GM18498 (cell line): ENCODE measurements at regions not wholly inside any gene's neighbourhood (a gene's known extent, or its start where the extent isn't known, plus 50 kb on each side); places are given as distances from the start of the nearest gene placed in this dataset.
A peak's percentile ranks its signal among the peaks of the same experiment; 100 is the strongest.
"Not testable (repeated sequence)": the region's sequence is repeated elsewhere in the genome, so short reads cannot be mapped to it uniquely, and the experiment has no call there.

Source experiments
- ATAC-seq: cut with Tn5 transposase; IDR thresholded peaks from one replicate; pipeline ENCODE4 v1.9.1; 2021; ENCODE audit warnings: mild to moderate bottlenecking, moderate library complexity; ENCODE audit not compliant: unreplicated experiment

DNA sequence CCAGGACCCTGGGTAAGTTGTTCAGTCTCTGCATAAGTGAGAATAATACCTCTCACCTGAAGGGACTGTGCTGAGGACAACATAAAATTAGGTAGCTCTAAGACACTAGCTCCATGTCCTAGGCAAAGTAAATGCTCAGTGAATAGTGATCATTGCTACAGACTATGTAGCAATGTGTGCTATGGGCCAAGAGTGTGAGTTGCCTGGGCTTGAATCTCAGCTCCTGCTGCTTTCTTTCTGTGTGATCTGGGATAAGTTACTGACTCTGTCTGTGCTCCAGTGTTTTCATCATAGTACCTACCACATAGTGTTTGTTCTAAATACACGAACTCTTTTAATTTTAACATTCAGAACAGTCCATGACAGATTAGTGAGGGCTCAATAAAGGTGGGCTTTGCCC, 81.1 kb upstream of the MFGE8 start:
- no peak for ATAC-seq

DNA sequence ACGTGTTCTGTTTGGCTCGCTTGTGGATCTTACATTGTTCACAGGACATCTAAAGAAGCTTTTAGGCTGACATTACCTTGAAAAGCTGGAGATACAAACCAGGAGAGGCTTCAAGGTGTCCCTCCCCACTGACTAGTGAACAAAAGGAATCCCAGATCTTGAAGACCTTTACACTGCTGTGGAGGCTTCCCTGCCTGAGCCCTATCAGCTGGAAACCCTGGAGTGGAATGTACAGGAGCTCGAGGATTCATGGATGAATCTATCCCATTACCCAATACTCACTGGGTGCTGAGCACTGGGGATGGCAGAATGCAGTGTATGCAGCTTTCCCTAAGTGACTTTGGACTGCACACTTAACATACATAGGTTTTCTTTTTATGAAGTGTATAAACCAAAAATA, 82.3 kb upstream of the MFGE8 start:
- no peak for ATAC-seq

DNA sequence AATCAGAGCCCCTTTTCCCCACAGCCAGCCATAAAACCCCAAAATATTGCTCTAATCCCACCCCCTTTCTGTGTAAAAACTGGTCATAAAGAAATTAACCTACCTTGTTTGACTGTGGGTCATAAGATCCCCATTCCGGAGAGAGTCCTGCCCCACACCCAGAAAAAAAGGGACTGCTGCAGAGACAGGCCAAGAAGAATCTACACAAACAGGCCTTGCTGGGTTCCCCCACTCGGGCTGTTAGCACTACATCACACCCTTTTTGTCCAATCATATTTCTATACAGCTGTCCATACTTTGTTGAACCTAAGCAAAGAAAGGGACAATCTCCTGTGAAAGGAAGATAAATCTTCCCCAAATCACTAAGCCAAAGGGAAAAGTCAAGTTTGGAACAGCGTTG, 84.4 kb upstream of the MFGE8 start:
- no peak for ATAC-seq

DNA sequence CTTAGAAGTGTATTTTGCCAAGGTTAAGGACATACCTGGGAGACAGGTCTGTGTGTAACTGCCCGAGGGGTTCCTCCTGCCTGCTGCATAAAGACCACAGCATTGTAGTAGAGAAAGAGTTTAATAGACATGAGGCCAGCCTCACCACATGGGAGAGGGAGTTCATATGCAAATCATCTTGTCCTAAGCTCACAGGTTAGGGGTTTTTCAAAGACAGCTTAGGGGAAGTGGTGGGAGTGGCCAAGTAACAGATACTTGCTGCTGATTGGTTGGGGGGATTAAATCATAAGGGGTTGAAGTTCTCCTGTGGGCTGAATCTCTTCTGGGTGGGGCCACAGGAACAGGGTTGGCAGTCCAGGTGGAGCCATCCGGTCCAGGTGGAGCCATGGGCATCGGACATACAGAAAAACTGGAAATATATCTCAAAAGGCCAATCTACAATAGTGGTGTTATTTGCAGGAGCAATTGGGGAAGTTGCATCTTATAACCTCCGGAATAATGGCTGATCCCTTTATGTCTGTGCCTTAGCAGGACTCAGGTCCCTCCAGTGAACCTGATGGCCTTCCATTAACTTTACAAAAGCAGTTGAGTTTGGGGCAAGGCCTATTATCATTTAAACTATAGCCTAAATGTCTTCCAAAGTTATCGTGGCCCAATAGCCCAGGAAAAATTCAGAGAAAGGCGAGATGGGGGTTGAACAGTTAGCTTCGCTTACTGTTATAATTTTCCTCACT, 86.0 kb upstream of the MFGE8 start:
- ATAC-seq, result no peak

DNA sequence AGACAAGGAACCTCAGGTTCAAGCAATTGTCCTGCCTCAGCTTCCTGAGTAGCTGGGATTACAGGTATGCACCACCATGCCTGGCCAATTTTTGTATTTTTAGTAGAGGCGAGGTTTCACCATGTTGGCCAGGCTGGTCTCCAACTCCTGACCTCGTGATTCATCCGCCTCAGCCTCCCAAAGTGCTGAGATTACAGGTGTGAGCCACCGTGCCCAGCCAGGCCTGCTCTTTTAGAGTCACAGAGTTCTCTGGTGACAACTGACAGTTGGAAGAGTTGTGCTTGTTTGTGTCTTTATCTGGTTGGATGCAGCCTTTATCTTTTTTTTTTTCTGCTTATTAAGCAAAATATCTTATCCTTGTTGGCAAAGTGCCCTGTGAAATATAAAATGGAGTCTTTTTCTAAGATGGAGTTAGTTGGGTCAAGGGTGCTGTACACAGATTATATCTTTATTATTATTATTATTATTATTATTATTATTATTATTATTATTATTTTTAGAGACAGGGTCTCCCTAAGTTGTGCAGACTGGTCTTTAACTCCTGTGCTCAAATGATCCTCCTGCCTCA, 86.5 kb upstream of the ABHD2 start:
- ATAC-seq, result not testable (repeated sequence)

DNA sequence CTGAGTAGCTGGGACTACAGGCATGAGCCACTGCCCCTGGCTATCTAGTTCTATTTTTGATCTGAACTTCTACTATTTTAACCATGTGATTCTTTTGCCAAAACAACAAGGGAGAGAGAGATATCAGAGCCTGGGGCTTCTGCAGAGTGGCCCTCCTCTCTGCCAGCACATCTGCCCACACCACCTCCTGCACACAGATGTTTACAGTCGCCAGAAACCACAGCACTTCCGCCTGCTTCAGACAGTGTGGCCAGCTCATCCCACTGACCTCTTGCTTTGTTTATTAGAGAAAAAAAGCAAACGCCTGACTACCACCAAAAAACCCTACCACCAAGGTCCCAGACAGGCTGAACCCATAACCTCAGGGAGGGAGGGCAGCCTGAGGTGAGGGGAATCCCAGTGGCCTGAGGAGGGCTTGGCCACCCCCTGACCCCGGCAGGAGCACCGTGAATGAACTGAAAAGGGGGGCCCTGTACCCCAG, 85.9 kb upstream of the ABHD2 start:
- ATAC-seq, result peak; percentile 93

DNA sequence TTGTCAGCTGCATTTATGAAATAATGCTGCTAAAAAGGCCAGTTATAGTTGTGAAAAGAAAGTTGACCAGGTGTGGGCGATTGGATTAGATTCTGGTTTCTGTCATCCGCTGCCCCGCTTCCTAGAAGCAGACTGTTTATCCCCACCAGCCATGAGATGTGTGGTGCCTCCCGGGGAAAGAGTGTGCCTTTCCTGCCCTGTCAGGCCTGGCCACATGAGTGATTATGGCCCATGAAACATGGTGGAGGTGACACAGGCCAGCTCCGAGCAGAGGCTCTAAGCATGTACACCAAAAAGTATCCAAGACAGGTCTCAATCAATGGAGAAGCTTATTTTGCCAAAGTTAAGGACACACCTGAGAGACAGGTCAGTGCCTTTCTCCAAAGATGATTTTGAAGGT, 85.4 kb upstream of the ABHD2 start:
- ATAC-seq, result peak; percentile 6

DNA sequence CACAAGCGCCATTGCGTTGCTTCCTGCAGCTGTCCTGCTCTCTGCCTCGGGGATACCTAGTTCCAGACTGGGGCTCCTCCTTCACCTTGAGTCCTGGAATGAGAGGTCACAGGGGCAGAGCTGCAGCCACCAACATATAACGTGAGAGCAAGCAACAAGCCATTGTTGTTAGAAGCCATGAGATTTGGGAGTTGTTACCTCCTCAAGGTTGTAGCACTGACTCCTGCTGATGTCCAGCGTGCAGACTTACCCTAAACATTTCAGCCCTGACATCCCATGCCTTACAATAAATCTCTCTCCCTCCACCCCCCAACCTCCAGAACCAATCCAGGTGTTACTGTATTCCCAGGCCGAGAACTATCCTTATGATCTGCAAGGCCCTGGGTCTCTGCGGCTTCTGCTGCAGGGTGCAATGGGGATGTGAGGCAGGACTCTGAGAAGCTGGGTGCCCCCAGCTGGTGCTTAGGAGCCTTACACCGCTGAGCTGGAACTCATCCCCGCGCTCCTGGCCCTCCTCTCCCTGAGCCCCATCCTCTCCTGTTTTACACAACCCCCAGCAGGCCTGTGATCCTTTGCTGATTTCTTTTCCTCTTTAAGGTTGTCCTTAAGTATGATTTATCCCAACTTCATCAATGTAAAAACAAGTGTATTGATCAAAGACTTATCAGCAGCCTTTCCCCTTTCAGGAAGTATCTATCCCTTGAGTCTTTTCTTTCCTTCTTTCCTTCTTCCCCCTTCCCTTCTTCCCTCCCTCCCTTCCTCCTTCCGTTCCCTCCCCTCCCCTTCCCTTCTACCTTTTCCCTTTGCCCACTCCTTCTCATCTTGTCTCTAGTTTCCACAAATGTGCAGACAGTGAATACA, 84.2 kb upstream of the ABHD2 start:
- ATAC-seq, result no peak

DNA sequence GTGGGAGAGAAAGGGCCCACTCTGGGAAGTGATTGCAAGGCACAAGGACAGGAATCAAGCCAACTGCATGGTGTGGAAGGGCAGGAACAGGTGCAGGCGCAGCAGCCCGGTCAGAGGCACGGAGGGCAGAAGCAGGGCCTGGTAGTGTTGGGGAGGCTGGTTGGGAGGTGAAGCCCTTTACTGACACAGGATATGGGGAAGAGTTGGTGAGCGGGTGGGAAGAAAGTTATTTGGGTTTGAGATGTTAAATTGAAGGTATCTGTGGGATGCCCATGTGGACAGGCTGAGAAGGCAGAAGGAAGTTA, 83.6 kb upstream of the ABHD2 start:
- no peak for ATAC-seq

DNA sequence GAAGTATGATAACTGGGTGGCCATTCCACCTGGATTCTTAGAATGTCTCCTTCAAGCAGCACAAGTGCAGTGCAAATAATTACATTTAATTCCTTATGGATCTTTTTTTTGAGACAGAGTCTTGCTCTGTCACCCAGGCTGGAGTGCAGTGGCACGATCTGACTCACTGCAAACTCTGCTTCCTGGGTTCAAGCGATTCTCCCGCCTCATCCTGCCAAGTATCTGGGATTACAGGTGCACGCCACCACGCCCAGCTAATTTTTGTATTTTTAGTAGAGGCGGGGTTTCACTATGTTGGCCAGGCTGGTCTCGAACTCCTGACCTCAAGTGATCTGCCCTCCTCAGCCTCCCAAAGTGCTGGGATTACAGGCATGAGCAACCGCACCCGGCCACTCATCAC, 80.7 kb upstream of the ABHD2 start:
- ATAC-seq, result not testable (repeated sequence)

DNA sequence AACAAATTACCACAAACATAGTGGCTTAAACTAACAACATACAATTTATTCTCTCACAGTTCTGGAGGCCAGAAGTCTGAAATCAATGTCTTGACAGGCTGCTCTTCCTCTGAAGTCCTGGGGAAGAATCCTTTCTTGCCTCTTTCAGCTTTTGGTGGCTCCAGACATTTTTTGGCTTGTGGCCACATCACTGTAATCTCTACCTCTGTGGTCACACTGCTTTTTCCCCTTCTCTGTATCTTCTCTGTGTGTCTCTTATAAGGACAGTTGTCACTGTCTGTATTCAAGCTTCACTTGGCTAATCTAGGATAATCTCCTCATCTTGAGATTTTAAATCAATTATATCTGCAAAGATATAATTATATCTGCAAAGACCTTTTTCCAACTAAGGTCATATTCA, 80.3 kb upstream of the ABHD2 start:
- no peak for ATAC-seq

DNA sequence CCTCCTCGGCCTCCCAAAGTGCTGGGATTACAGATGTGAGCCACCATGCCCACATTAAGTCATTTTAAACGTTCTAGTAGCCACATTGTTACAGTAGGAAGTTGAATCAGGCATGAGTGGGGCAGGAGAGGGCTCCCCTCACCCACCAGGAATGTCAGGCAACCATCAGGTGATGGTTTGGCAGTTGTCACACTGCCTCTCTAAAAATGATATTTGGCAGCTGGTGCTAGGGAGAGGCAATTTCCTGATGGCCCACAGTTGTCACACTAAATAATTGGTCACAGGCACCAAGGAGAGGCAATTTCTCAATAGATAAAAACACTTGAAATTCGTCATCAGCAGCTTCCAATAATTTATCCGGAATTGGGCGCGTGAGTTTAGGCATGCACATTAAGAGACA, 79.2 kb upstream of the ABHD2 start:
- no peak for ATAC-seq

DNA sequence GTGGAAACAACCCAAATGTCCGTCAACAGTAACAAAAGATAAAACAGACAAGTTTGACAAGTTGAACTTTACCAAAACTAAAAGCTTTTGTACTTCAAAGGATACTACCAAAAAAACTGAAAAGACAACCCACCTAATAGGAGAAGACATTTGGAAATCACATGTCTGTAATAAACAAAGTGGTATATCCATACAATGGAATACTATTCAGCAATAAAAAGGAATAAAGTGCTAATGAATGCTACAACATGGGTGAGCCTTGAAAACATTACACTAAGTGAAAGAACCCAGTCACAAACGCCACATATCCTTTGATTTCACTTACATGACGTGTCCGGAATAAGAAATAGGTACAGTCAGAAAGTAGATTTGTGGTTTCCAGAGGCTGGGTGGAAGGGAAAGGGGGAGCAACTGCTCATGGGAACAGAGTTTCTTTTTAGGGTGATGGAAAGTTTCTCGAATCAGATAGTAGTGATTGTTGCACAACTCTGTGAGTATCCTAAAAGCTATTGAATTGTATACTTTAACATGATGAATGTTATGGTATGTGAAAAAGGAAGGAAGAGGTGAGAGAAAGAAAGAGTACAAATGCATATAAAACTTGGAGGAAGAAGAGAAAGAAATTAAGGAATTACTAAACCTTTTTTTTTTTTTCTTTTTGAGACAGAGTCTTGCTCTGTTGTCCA, 72.7 kb upstream of the ABHD2 start:
- ATAC-seq, result no peak

DNA sequence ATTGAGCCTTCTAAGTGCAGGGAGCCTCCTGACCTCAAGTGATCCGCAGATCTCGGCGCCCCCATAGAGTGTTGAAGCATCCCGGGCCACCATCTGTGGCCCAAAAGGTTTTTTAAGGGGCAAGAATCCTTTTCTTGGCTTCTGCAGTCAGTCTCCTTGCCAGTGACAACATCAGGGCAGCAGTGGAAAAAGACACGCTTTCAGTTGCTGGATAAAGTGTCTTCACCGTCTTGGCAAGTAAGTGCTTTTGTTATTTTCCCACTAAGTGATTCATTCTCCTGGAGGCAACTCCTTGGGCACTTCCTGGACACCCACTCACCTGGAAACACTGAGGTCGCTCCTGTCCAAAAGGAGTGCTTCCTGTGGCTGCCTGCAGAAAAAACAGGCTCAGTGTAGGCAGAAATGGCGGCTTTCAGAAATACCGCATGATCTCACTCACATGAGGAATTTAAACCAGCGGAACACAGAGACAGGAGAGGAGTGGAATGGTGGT, 71.7 kb upstream of the ABHD2 start:
- ATAC-seq, result no peak

DNA sequence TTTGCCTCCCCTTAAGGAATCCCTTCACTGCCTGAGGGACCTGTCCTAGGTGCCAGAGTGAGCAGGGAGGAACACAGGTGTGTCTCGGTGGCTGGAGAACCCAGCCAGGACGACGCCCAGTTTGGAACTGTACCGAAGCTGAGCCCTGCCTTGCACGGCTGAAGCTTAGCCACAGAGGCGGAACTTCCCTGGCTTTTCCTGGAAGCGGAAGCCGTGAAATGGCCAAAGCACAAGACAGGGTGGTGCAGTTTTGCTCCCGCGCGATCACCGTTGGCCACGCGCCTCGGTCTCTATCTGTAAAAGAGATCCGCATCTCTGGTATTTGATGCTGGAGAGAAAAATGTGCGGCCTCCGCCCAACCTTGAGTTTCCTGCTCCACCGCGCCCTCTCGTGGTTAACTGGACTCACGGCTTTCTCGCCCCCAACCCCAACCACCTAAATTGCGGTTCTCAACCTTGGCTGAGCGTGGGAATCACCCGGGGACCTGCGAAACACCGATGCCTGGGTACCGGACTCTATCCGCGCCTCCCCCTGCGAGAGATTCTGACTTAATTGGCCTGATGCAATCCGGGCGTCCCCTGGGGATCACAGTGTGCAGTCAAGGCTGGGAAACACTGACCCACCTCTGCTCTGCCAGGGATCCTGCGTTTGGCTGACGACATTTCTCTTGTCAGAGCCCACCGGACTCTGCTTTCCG, 70.7 kb upstream of the ABHD2 start:
- peak; percentile 63 for ATAC-seq

DNA sequence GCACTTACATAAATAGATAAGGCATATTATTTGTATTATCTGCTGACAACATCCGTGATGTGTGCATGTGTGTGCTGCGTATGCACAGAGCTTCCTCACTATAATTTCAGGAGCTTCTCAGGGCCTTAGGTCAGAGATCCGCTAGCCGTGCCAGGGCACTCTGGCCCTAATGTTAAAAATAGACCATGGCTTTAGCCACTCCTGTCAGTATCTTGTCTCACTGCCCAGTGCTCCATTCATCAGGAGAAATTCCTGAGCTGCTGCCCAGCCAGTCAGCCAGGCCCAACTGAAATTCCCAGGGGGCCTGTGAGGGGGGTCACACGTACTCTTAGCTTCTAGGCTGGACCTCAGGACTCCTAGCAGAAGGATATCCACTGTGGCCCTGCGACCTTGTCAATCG, 70.0 kb upstream of the ABHD2 start:
- no peak for ATAC-seq

DNA sequence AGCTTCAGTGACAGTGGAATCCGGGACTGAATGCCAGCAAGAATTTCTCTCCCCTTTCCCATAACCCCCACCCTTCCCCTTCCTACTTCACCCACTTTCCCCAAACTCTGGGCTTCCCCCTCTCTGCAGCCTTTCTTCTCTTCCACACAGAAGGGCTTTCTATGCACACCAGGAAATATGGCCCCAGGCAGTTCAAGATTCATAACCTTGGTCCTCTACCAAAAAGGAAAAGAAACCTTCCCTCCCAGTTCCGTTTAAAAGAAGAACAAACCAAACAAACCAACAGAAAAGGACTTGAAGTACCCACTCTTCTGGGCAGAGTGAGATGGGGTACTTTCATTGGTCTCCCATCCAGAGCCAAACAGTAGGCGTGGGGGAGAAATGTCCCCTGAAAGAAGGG, 68.8 kb upstream of the ABHD2 start:
- ATAC-seq, result no peak

DNA sequence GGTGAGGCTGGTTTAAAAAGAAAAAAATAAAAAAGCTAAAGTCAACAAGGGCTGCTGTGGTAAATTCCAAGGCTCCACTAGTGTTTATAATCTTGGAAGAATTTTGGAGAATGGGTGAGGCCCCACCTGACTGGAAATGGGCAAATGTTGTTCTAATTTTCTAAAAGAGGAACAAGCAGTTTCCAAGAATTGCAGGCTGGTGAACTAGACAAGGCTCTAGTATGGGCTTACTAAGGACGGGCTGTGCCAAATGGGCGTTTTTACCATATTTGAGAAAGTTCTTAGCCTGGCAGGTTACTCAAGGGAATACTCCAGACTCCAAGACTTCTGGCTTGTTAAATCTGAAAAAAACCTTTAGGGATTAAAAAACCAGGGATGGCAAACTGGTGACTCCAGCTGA, 67.0 kb upstream of the ABHD2 start:
- no peak for ATAC-seq

DNA sequence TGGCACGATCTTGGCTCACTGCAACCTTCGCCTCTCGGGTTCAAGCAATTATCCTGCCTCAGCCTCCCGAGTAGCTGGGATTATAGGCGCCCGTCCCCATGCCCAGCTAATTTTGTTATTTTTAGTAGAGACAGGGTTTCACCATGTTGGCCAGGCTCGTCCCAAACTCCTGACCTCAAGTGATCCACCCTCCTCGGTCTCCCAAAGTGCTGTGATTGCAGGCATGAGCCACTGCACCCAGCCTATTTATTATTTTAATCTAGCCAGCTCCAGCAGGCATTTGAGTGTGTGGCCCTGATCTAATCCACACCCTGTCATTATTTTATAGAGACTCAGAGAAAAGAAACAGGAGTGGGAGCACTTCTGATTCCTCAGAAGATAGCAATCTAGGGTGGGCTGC, 66.4 kb upstream of the ABHD2 start:
- not testable (repeated sequence) for ATAC-seq

DNA sequence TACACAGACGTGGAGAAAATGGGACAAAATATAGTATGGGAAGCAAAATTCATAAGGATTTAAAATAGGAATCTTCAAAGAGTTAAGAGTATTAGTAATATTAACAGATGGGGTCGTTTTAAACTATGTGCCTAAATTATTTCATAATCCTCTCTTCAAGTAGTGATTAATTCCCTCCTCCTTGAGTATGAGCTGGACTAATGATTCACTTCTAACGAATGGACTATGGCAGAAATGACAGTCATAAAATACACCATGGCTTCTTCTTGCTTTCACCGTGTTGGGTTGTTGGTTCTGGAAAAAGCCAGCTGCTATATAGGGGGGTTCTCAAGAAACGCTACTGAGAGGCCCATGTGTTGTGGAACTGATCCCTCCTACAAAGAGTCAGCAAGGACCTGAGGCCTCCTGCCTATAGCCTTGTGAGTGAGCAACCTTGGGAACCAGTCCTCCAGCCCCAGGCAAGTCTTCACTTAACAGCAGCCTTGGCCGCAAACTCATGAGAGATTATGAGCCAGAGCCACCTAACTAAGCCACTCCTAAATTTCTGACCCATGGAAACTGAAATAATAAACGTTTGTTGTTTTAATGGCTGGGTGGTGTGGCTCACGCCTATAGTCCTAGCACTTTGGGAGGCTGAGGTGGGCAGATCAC, 64.8 kb upstream of the ABHD2 start:
- ATAC-seq, result no peak
